ENCODE measurements at regions not wholly inside any gene's neighbourhood (a gene's known extent, or its start where the extent isn't known, plus 50 kb on each side); places are given as distances from the start of the nearest gene placed in this dataset.
"Not testable (repeated sequence)": the region's sequence is repeated elsewhere in the genome, so short reads cannot be mapped to it uniquely, and the experiment has no call there.

DNA sequence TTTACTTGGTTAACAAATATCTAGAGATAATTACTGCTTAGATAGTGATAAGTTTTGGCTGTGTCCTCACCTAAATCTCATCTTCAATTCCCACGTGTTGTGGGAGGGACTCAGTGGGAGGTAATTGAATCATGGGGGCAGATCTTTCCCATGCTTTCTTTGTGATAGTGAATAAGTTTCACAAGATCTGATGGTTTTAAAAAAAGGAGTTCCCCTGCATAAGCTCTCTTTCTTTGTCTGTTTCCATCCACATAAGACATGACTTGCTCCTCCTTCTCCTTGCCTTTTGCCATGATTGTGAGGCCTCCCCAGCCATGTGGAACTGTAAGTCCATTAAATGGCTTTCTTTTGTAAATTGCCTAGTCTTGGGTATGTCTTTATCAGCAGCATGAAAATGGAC lies 266.0 kb upstream of the ANKRD50 start:
- DNase-seq, result not testable (repeated sequence)

DNA sequence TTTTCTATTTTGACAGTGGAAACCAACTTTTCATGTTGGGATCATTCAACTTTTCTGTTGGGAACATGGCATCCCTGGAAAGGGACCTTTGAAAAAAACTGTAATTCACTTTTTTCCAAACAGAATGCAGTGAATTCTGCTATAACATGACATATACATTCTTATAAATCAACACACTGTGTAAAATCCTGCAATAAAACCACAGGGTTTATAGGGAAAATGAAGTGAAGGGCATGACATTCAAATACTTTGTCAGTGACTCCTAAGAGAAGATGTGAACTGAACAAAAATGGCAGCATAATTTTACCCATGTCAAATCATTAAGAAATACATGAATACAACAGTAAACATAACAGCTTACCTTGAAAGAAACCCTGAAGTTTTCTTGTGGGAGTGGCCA lies 264.5 kb upstream of the ANKRD50 start:
- no peak for DNase-seq

DNA sequence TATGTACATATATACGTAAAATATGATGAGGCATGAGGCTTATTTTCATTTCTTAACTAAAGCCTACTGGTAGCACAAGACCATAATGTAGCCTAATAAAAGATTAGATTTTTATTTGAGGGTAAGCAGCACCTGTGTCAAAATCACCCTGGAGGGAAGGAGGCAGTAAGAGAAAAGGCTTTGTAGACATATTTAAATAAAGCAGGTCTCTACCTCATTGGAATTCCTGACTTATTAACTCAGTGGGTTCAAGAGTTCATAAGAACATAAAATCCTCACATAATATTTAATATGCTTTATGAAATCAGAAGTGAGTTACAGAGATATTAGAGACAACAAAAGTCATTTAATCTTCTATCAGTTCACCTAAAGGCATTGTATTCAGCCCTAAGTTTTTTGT lies 261.6 kb upstream of the ANKRD50 start:
- no peak for DNase-seq

DNA sequence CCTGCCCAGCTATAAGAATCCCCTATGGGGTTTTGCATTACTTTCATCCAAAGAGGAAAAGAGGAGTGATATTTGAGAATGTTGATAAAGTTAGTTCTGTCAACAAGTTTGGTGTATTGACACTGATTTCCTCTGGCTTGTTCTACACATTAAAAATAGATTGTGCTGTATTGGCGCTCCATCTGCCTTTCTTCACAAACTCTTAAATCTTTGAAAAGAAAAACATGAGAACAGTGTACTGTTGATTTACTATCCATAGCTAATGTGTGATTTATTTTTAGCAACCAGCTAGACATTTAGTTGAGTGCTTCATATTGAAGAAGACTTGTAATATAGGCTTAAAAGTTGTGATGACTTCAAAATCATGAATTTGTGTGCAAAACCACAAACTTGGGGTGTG lies 261.2 kb upstream of the ANKRD50 start:
- no peak for DNase-seq

DNA sequence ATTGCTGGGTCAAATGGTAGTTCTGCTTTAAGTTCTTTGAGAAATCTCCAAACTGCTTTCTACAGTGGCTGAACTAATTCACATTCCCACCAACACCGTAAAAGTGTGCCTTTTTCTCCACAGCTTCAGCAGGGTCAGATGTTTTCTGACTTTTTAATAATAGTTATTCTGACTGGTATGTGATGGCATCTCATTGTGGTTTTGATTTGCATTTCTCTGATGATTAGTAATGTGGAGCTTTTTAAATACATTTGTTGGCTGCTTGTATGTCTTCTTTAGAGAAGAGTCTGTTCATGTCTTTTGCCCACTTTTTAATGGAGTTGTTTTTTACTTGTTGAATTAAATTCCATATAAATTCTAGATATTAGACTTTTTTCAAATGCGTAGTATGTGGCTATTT lies 257.5 kb upstream of the ANKRD50 start:
- peak; percentile 77 for DNase-seq

DNA sequence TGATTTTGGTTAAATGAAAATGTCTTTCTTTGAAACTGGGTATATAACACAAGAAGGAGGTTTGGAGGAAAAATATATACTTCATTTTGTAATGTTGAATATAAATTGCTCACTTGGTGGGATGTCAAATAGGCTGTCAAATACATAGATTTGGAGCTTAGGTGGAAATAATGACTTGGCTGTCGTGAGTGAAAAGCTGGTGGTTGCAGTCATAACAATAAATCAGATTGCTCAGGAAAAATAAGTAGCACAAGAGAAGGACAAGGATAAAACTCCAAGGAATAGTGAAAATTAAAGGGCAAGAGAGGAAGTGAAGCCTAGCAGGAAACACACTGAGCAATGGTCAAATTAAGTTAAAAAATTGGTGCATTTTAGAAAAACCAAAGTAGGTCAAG lies 253.0 kb upstream of the ANKRD50 start:
- no peak for DNase-seq

DNA sequence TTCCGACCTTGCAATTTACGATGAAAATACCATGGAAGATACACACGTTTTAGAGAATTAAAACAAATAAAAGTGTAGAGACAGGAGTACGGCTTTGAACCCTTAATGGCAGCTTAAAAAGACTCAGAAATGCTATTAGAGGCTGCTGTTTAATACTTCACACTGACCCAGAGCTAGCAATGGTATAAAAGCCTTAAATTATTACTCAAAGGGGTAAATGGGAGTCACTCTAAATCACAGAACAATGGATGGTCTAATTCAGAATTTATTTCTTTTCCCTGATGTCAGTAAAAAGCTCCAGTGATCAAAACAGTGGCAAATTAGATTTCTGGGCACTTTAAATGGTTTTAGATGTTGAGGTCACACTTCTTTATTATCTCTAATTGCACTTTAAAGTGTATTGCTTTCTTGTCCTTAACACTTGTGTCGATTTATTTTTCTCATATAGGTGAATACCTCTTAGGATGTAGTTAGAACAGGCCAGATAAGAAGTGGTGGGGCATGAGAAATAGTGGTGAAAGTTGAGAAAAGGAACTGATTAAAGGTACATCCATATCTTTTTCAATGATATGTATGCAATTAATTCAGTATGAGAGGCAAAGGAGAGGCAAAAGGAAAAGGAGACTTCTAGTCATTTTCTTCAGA lies 252.4 kb upstream of the ANKRD50 start:
- DNase-seq, result no peak

DNA sequence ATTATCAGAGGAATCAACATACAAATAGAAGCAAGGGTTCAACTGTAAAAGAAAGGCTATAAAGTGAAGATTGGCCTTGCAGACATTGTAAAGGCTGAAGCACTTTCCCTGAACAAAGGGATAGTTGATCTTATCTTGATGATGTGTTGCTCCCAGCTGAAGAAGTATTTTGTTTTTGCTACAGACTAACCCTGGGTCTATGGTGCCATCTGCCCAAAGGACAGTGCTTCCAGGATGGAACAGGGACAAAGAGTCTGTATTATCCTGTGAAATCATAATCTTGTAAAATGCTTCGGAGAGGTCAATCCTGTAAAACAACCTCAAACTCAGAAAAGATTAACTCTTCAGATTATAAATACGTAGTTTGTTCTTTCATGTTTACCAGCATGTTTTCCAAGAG lies 251.7 kb upstream of the ANKRD50 start:
- DNase-seq, result no peak

DNA sequence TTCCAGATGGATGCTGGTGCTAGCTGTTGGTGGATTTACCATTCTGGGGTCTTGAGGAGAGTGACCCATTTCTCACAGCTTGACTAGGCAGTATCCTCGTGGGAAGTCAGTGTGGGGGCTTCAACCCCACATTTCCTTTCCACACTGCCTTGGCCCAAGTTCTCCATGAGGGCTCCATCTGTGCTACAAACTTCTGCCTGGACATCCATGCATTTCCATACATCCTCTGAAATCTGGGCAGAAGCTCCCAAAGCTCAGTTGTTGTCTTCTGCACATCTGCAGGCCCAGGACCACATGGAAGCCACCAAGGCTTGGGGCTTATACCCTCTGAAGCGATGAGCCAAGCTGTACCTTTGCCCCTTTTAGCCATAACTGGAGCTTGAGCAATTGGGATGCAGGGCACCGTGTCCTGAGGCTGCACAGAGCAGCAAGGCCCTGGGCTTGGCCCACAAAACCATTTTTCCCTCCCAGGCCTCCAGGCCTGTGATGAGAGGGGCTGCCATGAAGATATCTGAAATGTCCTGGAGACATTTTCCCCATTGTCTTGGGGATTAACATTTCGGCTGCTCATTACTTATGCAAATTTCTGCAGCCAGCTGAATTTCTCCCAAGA lies 248.7 kb upstream of the ANKRD50 start:
- no peak for DNase-seq

DNA sequence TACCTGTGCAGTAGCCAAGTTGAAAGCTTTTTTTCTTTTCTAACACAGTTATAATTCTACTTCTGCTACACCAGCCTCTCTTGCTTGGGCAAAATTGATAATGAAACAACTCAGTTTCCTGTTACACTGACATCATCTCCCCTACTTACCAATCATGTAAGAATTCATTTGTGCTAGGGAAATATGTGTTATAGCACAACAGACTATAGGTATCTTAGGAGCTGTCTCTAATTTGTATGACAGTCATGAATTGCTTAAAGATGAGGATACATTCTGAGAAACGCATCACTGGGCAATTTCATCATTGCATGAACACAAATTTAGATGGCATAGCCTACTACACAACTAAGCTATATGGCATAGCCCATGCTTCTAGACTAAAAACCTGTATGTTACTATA lies 246.3 kb upstream of the ANKRD50 start:
- DNase-seq, result peak; percentile 6

DNA sequence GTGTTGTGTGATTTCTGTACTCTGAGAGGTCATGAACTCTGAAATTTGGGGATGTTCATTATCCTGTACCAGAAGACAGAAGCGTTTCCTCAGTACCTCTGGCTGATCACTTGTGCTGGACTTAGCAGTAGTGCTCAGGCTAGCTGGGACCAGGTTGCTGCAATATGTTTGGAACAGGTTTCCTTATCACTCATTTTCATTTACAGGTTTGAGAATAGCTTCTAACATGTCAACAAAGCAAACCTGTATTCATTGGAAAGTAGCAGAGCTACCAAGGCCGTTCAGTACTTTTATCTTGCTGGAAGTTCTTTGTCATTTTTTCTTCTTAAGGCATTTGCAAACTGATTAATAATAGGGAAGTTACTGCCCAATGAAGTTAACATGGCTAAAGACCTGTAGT lies 242.9 kb upstream of the ANKRD50 start:
- DNase-seq, result no peak

DNA sequence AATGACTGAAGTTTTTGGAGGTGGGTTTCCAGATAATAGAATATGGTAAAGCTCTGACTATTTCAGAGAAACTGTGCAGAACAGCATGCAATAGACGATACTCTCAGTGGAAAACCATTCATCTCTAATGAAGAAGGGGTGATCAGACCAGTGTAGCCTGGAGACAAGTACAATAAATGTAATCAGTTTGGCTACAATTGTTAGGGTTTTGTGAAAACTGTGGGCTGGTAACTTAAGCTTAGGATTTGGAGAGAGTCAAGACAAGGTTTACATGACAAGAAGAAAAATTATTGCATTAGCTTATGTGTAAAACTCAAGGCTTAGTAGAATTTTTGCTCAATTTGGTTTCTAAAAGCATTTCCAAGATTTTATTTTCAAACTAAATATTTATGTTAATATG lies 241.5 kb upstream of the ANKRD50 start:
- no peak for DNase-seq

DNA sequence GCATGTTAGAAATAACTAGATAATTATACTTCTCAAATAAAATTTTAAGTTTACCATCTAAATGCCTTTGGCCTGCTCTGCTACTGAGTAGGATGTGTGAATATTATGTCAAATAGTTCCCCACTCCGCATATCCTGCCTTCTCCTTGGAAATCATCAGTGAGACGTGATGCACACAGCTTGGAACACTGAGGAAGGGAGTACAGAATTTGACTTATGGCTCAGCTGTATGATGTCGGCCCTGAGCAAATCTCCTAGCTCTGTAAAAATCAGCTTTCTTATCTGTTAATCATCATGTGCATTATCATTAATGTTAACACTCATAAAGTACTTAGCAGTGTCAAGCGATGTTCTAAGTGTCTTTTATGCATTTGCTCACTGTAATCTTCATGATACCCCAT lies 241.0 kb upstream of the ANKRD50 start:
- DNase-seq, result no peak

DNA sequence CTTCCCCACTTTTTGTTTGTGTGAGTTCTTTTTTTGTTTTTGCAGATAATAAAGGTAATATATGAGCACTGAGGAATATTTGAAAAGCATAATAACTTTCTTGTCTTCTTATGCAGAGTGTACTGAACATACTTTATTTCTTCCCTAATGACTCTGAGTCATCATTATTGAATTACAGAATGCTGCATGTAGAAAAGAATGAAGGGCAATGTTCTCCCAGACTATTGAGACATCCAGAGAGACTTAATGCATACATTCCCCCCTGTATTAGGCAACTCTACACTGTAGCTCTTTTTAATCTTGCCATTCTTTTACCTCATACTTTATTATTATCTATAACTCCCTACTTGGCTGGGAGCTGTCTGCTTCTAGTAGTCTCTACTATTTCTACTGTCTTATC lies 240.5 kb upstream of the ANKRD50 start:
- DNase-seq, result peak; percentile 85

DNA sequence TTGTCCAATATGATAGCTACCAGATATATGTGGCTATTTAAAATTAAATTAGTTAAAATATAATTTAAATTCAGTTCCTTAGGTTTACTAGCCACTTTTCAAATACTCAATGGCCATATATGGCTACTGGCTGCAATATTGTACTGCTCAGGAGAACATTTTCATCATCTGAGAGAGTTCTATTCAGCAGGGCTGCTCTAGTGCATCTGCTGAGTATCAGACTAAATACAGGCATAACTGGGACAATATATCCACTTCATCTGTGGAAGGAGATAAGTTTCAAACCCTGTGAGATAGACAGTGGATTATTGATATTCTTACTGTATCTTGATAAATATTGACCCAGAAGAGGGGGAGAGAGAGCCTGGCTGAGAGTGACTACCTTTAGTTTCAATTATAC lies 240.1 kb upstream of the ANKRD50 start:
- no peak for DNase-seq

DNA sequence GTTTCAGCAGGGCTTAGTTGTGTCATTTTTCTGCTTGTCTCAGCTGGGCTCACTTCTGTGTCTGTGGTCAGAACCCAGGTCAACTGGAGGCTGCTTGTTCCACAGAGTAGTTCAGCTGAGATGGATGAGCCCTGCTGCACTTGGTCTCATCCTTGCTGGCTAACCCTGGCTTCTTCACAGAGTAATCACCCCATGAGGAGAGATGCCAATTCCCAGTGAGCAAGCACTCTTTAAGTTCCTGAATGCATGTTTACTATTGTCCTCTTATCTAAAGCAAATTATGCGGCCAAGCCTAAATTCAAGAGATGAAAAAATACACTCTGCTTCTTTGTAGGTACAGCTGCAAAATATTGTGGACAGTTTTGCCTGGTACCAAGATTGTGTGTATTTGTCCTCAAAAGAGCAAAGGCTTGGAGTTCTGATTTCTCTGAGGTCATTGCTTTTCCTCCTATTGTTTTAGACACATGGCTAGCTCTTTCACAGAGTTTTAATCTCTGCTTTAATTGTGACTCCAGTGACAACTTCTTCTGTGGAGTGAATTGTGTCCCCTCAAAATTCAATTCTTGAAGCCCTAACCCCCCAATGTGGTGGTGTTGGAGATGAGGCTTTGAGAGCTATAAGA lies 236.6 kb upstream of the ANKRD50 start:
- peak; percentile 30 for DNase-seq

DNA sequence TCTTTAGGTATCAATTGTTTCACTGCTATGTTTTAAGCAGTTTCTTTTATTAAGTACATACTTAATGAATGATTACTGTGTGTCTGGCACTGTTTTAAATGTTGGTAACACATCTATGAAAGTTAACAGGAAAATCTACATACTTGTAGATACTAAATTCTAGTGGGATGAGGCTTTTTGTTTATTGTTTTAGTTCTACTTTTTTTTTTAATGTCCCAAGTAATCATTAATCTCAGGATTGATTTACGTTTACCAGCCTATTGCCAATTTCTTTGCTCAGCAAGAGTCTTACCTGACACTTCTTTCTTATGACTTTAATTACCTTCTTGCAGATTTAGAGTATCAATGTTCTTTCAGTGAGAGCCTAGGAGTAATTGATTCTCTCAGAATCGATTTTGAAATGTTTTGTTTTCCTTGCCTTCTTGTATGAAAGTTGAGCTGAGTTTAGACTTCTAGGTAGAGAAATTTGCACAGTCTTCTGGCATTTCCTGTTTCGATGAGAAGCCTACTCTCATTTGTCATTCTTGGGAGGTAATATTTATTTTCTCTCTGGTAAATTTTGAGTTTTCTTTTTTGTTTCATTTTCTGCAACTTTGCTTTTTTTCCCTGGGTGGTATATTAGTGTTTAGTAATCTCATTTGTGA lies 235.2 kb upstream of the ANKRD50 start:
- DNase-seq, result peak; percentile 32

DNA sequence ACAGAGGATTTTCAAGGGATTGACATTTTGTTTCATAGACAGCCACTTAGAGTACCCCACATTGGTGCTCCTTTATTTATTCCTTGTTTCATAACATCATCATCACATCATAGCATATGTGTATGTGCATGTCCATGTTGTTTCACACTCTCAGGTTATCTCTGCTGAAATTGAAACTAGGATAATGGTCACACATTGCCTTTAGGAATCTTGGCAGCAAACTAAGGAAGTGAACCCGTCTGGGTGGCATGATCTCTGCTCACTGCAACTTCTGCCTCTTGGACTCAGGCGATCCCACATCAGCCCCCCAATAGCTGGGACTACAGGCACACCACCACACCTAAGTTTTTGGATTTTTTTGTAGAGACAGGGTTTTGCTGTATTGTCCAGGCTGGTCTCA lies 234.2 kb upstream of the ANKRD50 start:
- no peak for DNase-seq

DNA sequence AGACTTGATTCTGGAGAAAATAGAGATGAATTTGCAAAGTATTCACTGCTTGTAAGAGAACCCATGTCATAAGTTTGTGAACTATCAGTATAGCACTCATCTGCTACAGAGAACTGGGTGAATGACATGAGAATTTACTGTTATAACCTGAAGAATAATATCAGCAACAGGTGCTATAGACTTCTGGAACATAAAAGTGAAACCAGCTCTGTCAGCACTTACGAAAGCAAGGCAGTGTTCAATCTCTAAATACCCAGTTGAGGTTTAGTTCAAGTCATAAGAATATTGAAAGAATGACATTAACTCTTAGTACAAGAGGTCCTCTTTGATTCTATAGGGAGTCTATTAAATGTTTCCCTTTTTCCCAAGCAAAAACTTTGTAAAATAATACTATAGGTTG lies 232.9 kb upstream of the ANKRD50 start:
- no peak for DNase-seq

DNA sequence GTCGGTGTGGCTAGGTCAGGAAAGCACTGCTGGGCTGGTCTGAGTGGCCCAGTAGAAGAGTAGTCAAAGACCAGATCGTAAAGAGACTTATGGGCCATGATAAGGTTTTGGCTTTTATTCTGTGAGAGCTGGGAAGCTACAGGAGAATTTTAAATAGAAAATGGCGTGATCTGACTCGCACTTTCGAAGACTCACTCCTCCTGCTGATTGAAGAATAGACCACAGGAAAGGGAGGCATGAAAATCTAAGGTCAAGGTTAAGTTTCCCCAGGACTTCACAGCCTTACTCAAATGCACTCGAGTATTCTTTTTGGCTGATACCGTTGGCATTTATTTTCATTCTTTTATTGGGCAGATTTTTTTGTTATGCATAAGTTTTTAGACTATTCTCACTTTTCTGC lies 231.4 kb upstream of the ANKRD50 start:
- DNase-seq, result no peak

DNA sequence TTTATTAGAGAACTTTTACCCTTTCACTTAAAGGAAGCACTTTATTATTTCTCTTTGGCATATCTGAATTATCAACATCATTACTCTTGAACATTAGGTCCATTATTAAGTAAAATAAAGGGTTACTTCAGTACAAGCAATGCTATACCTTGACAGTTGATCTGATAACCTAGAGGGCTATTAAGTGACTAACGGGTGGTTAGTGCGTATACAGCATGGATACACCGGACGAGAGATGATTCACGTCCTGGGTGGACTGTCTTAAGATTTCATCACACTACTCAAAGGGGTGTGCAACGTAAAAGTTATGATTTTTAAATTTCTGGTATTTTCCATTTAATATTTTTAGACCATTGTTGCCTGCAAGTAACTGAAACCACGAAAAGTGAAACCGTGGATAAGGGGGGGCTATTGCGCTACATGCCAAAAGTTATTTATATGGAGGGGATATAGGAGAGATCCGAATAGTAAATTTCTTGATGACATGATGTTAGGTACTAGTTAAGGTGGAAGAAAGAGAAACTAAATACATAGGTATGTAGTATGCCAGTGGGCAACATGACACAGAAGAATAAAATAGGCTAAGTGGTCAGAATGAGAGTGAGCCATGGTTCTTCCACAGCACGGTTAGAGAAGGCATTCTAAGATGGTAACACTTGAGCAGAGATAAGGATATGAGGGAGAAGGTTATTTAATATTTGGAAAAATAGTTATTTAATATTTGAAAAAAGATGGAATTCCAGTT lies 230.8 kb upstream of the ANKRD50 start:
- peak; percentile 36 for DNase-seq

DNA sequence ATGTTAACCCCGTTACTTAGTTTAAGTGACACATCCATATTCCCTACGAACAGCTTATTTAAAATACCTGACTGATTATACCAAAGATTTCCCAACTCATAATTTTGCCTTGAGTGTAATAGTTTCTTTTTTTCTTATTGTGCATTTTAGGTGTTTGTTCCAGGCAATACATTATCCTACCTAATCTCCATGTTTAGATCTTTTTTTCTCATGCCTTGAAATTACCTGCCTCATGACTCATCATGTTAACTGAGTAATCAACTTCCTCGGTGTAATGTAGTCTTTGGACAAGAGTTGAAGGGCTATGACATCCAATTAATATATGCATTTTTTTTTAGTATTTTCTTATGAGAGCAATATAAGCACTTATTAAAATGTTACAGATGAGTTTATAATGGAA lies 228.7 kb upstream of the ANKRD50 start:
- no peak for DNase-seq

DNA sequence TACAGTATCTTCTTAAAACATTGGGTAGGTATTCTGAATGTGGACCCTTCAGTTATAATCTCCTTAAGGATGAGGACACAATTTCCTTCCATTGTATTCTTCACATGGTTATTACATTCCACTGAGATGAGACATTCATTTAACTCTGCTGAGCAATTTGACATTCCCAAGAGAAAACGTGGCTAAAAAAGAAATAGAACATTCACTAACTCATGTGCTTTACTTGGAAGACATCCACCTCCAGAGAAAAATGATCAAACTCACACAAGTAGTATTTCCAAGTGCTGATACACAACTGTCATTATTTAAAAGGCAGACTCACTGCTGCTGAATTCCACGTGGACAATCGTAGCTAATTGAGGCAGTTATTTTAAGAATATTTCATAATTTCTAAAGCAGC lies 227.9 kb upstream of the ANKRD50 start:
- DNase-seq, result peak; percentile 99
